ENCODE measurements at regions not wholly inside any gene's neighbourhood (a gene's known extent, or its start where the extent isn't known, plus 50 kb on each side); places are given as distances from the start of the nearest gene placed in this dataset.
A peak's percentile ranks its signal among the peaks of the same experiment; 100 is the strongest.

DNA sequence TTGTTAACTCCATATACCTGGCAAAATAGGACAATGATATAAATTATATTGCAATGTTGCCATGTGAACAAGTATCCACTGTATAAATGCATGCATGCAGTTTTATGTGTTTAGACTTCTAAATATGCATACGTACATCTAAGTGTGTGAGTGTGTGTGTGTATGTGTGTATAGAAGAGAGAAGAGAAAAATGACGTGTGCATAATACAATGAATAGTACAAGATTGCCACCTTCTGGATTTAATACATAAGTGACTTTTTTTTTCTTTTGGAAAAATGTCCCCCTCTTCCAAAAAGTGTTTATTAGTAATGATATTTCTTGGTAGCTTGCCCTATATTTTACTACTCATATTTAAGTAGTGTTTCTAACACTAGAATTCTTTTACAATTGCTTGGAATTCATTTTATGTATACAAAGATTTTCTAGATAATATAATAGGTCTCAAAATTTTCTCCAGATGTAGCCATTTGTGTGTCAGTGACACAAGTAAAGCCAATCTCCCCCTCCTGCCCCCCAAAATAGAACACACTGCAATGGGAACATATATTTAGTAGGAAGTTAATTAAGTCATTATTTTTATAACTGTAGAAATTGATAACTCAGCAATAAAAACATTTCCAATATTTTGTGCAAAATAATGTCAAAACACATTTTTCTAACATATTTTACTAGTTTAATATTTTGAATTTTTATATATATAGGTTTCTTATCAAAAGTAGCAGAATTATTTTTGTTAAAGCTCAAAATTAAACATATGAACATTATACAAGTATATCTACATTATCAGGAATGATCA lies 783.3 kb upstream of the ATXN8OS start:
- Histone ChIP-seq H3K9me3 (ENCODE audit: insufficient read depth, low read length) (no peaks in the 10 kb centered on the region), H2AFZ (ENCODE audit: low read depth, low read length, severe bottlenecking) (peak overlapping the region; percentile 91)

GRCh38 chr13:69319656-69320055 lies 788.0 kb upstream of the ATXN8OS start:
- H3K36me3 ChIP-seq (ENCODE audit: low read length) = peaks cover 3% of the 10 kb centered on the region; the same call in 1 of the 2 replicates
- H2AFZ ChIP-seq (ENCODE audit: low read depth, low read length, severe bottlenecking) = peak overlapping the region; percentile 50
- H3K27ac ChIP-seq (ENCODE audit: low read depth, low read length) = no peak overlapping the region
- no peak overlapping the region for H3K9ac ChIP-seq (ENCODE audit: low read length)
- no peak for TF ChIP-seq EZH2phosphoT487 (conservative IDR thresholded peaks at IDR 0.05; ENCODE audit: low read length)
- TF ChIP-seq, protein P1, sequence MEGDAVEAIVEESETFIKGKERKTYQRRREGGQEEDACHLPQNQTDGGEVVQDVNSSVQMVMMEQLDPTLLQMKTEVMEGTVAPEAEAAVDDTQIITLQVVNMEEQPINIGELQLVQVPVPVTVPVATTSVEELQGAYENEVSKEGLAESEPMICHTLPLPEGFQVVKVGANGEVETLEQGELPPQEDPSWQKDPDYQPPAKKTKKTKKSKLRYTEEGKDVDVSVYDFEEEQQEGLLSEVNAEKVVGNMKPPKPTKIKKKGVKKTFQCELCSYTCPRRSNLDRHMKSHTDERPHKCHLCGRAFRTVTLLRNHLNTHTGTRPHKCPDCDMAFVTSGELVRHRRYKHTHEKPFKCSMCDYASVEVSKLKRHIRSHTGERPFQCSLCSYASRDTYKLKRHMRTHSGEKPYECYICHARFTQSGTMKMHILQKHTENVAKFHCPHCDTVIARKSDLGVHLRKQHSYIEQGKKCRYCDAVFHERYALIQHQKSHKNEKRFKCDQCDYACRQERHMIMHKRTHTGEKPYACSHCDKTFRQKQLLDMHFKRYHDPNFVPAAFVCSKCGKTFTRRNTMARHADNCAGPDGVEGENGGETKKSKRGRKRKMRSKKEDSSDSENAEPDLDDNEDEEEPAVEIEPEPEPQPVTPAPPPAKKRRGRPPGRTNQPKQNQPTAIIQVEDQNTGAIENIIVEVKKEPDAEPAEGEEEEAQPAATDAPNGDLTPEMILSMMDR (IDR thresholded peaks at IDR 0.05; ENCODE audit: insufficient read depth, low read length, poor library complexity, severe bottlenecking) = no peak
- no peak overlapping the region for H3K4me2 ChIP-seq (ENCODE audit: low read depth, low read length, poor library complexity, severe bottlenecking)
- H4K20me1 ChIP-seq (ENCODE audit: low read depth, low read length) = no peaks in the 10 kb centered on the region
- H3K9me3 ChIP-seq (ENCODE audit: insufficient read depth, low read length) = no peaks in the 10 kb centered on the region
- no peaks in the 10 kb centered on the region for H3K9me2 ChIP-seq (replicated peaks; ENCODE audit: insufficient read depth, low read length)
- H3F3A ChIP-seq (ENCODE audit: insufficient read depth) = no peaks in the 10 kb centered on the region
- no peak overlapping the region for H3K4me3 ChIP-seq (ENCODE audit: insufficient read depth, low read length, poor library complexity, severe bottlenecking)
- H3K27me3 ChIP-seq (ENCODE audit: low read length) = no peaks in the 10 kb centered on the region
- no peaks in the 10 kb centered on the region for H3K79me2 ChIP-seq (ENCODE audit: insufficient read depth, low read length)

More for the DNA sequence above, 783.3 kb upstream of the ATXN8OS start:
- no peak overlapping the region for H3K9ac ChIP-seq (ENCODE audit: low read length)
- no peak for TF ChIP-seq EZH2phosphoT487 (conservative IDR thresholded peaks at IDR 0.05; ENCODE audit: low read length)
- TF ChIP-seq, protein P1 (IDR thresholded peaks at IDR 0.05; ENCODE audit: insufficient read depth, low read length, poor library complexity, severe bottlenecking) = peak; percentile 16
- H3K79me2 ChIP-seq (ENCODE audit: insufficient read depth, low read length) = no peaks in the 10 kb centered on the region
- H3K27me3 ChIP-seq (ENCODE audit: low read length) = no peaks in the 10 kb centered on the region
- no peaks in the 10 kb centered on the region for H3F3A ChIP-seq (ENCODE audit: insufficient read depth)
- H3K4me2 ChIP-seq (ENCODE audit: low read depth, low read length, poor library complexity, severe bottlenecking) = peak overlapping the region; percentile 25
- H3K4me3 ChIP-seq (ENCODE audit: insufficient read depth, low read length, poor library complexity, severe bottlenecking) = no peak overlapping the region
- no peak overlapping the region for H3K27ac ChIP-seq (ENCODE audit: low read depth, low read length)
- H3K9me2 ChIP-seq (replicated peaks; ENCODE audit: insufficient read depth, low read length) = no peaks in the 10 kb centered on the region
- no peaks in the 10 kb centered on the region for H4K20me1 ChIP-seq (ENCODE audit: low read depth, low read length)
- no peaks in the 10 kb centered on the region for H3K36me3 ChIP-seq (ENCODE audit: low read length)

DNA sequence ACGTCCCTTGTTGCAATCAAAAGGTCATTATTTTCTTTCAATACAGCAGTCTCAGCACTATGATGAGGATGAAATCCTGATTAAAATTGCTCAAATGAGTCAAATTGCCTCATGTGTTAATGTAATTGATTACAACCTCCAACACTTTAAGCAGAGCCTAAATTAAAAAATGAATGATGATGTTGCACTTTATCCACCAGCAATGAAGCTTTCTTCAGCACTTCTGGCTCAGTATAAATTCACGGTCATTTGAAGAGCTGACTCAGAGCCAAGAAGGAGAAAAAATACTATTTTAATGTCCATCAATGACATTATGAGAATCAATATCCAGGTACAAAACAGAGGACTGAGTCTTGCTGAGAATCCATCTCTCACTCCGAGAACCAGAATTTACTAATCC lies 792.6 kb upstream of the ATXN8OS start:
- Histone ChIP-seq H3K9ac (ENCODE audit: low read length) (no peak overlapping the region), H3K36me3 (ENCODE audit: low read length) (peaks cover 3% of the 10 kb centered on the region; the same call in 1 of the 2 replicates), H3K79me2 (ENCODE audit: insufficient read depth, low read length) (no peaks in the 10 kb centered on the region), H3K27ac (ENCODE audit: low read depth, low read length) (no peak overlapping the region), H3K9me3 (ENCODE audit: insufficient read depth, low read length) (no peaks in the 10 kb centered on the region), H3K4me2 (ENCODE audit: low read depth, low read length, poor library complexity, severe bottlenecking) (no peak overlapping the region), H2AFZ (ENCODE audit: low read depth, low read length, severe bottlenecking) (no peak overlapping the region), H3F3A (ENCODE audit: insufficient read depth) (no peaks in the 10 kb centered on the region), H3K9me2 (replicated peaks; ENCODE audit: insufficient read depth, low read length) (no peaks in the 10 kb centered on the region), H4K20me1 (ENCODE audit: low read depth, low read length) (no peaks in the 10 kb centered on the region), H3K27me3 (ENCODE audit: low read length) (no peaks in the 10 kb centered on the region), H3K4me3 (ENCODE audit: insufficient read depth, low read length, poor library complexity, severe bottlenecking) (no peak overlapping the region)
- TF ChIP-seq EZH2phosphoT487 (conservative IDR thresholded peaks at IDR 0.05; ENCODE audit: low read length) = no peak
- TF ChIP-seq, protein P1 (IDR thresholded peaks at IDR 0.05; ENCODE audit: insufficient read depth, low read length, poor library complexity, severe bottlenecking) = no peak
